MM.1S (cell line): ENCODE measurements at regions not wholly inside any gene's neighbourhood (a gene's known extent, or its start where the extent isn't known, plus 50 kb on each side); places are given as distances from the start of the nearest gene placed in this dataset.

Source experiments
- DNase-seq: peaks from one replicate; pipeline ENCODE4 v3.0.0-alpha.2; 2015
- H2AFZ ChIP-seq: fragments of 300-600 bp; sonication (generic); 2 replicates; pipeline ENCODE4 v1.6.0; 2016; ENCODE audit warnings: antibody characterized with exemption, low read length
- H3F3A ChIP-seq: fragments of 300-600 bp; sonication (generic); 2 replicates; pipeline ENCODE4 v1.6.1; 2016; ENCODE audit warnings: mild to moderate bottlenecking, antibody characterized with exemption, low read length, moderate library complexity, mixed read lengths; ENCODE audit not compliant: insufficient read depth
- H3K27ac ChIP-seq: fragments of 300-600 bp; sonication (generic); 2 replicates; pipeline ENCODE4 v1.5.1; 2016; ENCODE audit warnings: mild to moderate bottlenecking, low read length
- H3K27me3 ChIP-seq: fragments of 300-600 bp; sonication (generic); replicated peaks from 2 replicates; pipeline ENCODE4 v1.6.0; 2016; ENCODE audit warnings: low read length; ENCODE audit not compliant: insufficient read depth
- H3K36me3 ChIP-seq: fragments of 300-600 bp; sonication (generic); replicated peaks from 2 replicates; pipeline ENCODE4 v1.6.1; 2016; ENCODE audit warnings: mild to moderate bottlenecking, low read length, mixed read lengths; ENCODE audit not compliant: insufficient read depth
- H3K4me1 ChIP-seq: fragments of 300-600 bp; sonication (generic); 2 replicates; pipeline ENCODE4 v1.6.1; 2016; ENCODE audit warnings: low read length, mixed read lengths
- H3K4me2 ChIP-seq: fragments of 300-600 bp; sonication (generic); 2 replicates; pipeline ENCODE4 v1.6.0; 2016; ENCODE audit warnings: low read depth, low read length
- H3K4me3 ChIP-seq: fragments of 300-600 bp; sonication (generic); 2 replicates; pipeline ENCODE4 v1.5.1; 2016; ENCODE audit warnings: low read length, mixed read lengths
- H3K79me2 ChIP-seq: fragments of 300-600 bp; sonication (generic); 2 replicates; pipeline ENCODE4 v1.6.1; 2016; ENCODE audit warnings: mixed run types, low read length, mixed read lengths
- H3K9ac ChIP-seq: fragments of 300-600 bp; sonication (generic); 2 replicates; pipeline ENCODE4 v1.6.1; 2016; ENCODE audit warnings: low read length, mixed read lengths
- H3K9me2 ChIP-seq: fragments of 300-600 bp; sonication (generic); replicated peaks from 2 replicates; pipeline ENCODE4 v1.6.1; 2016; ENCODE audit warnings: mild to moderate bottlenecking, low read length, mixed read lengths; ENCODE audit not compliant: insufficient read depth
- H3K9me3 ChIP-seq: fragments of 300-600 bp; sonication (generic); replicated peaks from 2 replicates; pipeline ENCODE4 v1.6.1; 2016; ENCODE audit warnings: mild to moderate bottlenecking, low read length, mixed read lengths; ENCODE audit not compliant: insufficient read depth
- H4K20me1 ChIP-seq: fragments of 300-600 bp; sonication (generic); 2 replicates; pipeline ENCODE4 v1.6.1; 2016; ENCODE audit warnings: mild to moderate bottlenecking, low read length, moderate library complexity, mixed read lengths; ENCODE audit not compliant: insufficient read depth
- CTCF ChIP-seq: fragments of 300-600 bp; sonication (generic); IDR thresholded peaks from 2 replicates; pipeline ENCODE4 v1.5.1; 2016; ENCODE audit warnings: antibody characterized with exemption, low read length, mixed read lengths
- EZH2 ChIP-seq: fragments of 300-600 bp; sonication (generic); optimal IDR thresholded peaks from 2 replicates; pipeline ENCODE3; 2017; ENCODE audit warnings: low read depth, mild to moderate bottlenecking, antibody characterized with exemption, low read length, mixed read lengths
- EZH2phosphoT487 ChIP-seq: fragments of 300-600 bp; sonication (generic); IDR thresholded peaks from 2 replicates; pipeline ENCODE4 v1.6.1; 2018; ENCODE audit warnings: antibody characterized with exemption, low read length

DNA sequence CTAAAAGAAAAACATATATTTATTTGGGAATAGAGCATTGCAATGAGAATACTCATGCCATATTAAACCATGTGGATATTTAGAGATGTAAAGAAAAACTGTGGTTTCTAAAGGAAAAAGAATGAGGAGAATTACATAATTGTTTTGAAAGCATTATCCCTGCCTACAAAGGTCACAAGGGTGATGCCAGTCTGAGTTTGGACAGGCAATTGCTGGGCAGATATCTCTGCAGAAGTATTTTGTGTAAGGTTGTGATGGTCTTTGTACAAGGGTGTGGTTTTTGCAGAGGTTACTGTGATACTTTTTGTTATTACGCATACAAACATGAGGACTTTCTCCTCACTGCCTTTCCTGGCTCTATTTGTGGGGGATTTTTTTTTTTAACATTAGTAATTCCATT, 2022.9 kb upstream of the CDH6 start:
- no peaks in the 10 kb centered on the region for H3K4me1 ChIP-seq
- H3K9ac ChIP-seq, result no peak overlapping the region

DNA sequence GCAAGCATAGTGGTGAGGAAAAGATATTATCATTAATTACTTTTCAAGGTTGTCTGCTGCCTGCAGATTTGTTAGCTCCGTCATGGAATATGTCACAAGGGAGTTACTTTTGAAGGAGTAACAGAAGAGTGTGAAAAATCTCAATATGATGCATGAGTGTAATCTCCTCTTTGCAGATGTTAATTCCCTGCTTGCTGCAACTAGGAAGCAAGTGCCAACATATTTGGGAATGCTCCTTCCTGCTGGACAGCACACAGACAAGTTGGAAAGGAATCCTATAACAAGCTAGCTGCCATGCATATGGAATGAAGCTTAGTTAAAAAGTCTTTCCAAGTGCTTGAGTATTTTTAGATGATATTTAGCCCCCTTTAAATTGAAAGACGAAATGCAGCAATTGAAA, 2023.6 kb upstream of the CDH6 start:
- Histone ChIP-seq H3K9me3 (no peaks in the 10 kb centered on the region), H3K4me3 (no peak overlapping the region), H3K27me3 (no peaks in the 10 kb centered on the region), H3K36me3 (no peaks in the 10 kb centered on the region), H2AFZ (no peak overlapping the region), H3K79me2 (no peaks in the 10 kb centered on the region), H3K27ac (no peak overlapping the region), H3K9me2 (no peaks in the 10 kb centered on the region), H4K20me1 (no peaks in the 10 kb centered on the region), H3K4me2 (no peak overlapping the region), H3F3A (no peaks in the 10 kb centered on the region), H3K4me1 (no peaks in the 10 kb centered on the region), H3K9ac (no peak overlapping the region)
- TF ChIP-seq EZH2phosphoT487 (no peak), CTCF (no peak), EZH2 (no peak)
- no peak for DNase-seq

More for the DNA sequence above, 2022.9 kb upstream of the CDH6 start:
- Histone ChIP-seq H4K20me1 (no peaks in the 10 kb centered on the region), H3F3A (no peaks in the 10 kb centered on the region), H3K4me3 (no peak overlapping the region), H3K9me2 (no peaks in the 10 kb centered on the region), H3K36me3 (no peaks in the 10 kb centered on the region), H3K4me2 (no peak overlapping the region), H2AFZ (no peak overlapping the region), H3K79me2 (no peaks in the 10 kb centered on the region), H3K27me3 (no peaks in the 10 kb centered on the region), H3K27ac (no peak overlapping the region), H3K9me3 (no peaks in the 10 kb centered on the region)
- TF ChIP-seq EZH2 (no peak), EZH2phosphoT487 (no peak), CTCF (no peak)
- no peak for DNase-seq

DNA sequence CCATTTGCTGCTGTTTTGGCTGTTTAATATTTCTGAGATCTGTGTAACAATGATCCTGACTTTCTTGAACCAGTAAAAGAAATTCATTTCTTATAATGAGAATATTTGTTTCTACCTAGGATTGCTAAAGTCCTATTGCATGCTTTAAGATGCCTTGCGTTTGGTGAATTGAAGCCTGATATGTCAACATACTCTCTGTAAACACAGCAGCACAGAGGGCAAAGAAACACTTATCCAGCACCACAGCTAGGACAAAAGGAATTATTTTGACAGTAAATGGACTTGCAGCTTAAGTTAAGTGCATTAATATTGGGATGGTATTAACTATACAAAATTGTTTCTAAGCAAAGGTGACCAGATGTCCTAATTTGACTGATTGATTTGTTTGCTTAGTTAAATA, 2031.2 kb upstream of the CDH6 start:
- no peaks in the 10 kb centered on the region for H3K27me3 ChIP-seq
- no peak overlapping the region for H3K4me2 ChIP-seq
- TF ChIP-seq EZH2phosphoT487 (no peak), EZH2 (no peak), CTCF (no peak)
- no peaks in the 10 kb centered on the region for H3F3A ChIP-seq
- H3K36me3 ChIP-seq, result no peaks in the 10 kb centered on the region
- H3K9me2 ChIP-seq, result no peaks in the 10 kb centered on the region
- H3K4me3 ChIP-seq, result no peak overlapping the region
- H3K9me3 ChIP-seq, result no peaks in the 10 kb centered on the region
- DNase-seq, result no peak
- no peak overlapping the region for H2AFZ ChIP-seq
- H4K20me1 ChIP-seq, result no peaks in the 10 kb centered on the region
- H3K4me1 ChIP-seq, result no peaks in the 10 kb centered on the region
- H3K79me2 ChIP-seq, result no peaks in the 10 kb centered on the region
- no peak overlapping the region for H3K9ac ChIP-seq
- H3K27ac ChIP-seq, result no peak overlapping the region
